Gastroesophageal sphincter (tissue), 3 donors: ENCODE measurements at regions not wholly inside any gene's neighbourhood (a gene's known extent, or its start where the extent isn't known, plus 50 kb on each side); places are given as distances from the start of the nearest gene placed in this dataset.

Experiments used
- POLR2AphosphoS5 ChIP-seq: sonication (generic); formaldehyde crosslinking; IDR thresholded peaks from one replicate; pipeline ENCODE4 v1.6.1; 2017; ENCODE audit warnings: antibody characterized with exemption
- TF ChIP-seq, protein P1 (sequence below), 4 experiments: fragments of 200-600 bp in 2 of 4; fragments of 450-650 bp in 2 of 4; sonication (generic) in 1 of 4; IDR thresholded peaks; one replicate each; pipeline ENCODE4 v1.5.1; 2017 to 2019; ENCODE audit warnings: antibody characterized with exemption in 4 of 4, mild to moderate bottlenecking in 2 of 4, moderate library complexity in 2 of 4

DNA sequence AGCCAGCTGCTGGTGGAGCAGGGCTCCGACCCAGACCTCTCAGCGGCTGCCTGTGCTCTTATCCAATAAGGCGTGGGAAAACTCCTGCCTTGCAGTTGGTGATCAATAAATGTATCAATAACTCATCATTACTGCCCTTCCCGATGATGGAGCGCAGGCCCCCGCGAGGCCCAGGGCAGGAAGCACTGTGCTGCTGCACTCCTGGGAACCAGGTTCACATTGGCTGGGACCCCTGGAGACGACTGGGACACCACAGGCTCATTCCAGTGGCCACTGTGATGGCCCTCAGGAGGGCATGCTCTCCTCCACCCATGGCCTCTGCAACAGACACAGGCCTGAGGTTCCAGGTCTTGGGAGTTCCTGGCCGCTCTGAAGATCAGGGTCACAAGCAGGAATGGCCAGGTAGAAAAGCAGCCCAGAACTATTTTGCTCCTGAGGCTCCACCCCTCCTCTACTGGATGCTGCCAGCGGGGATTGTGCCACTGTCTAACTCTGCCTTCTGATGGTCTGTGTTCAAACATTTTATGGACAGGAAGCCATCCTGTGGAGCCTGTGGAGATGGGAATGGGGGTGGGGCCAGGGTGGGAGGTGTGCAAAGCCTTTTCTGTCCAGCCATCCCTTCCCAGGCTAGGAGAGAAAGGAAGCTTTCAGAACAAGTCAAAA lies 287.4 kb upstream of the ZMIZ1 start:
- TF ChIP-seq, protein P1, sequence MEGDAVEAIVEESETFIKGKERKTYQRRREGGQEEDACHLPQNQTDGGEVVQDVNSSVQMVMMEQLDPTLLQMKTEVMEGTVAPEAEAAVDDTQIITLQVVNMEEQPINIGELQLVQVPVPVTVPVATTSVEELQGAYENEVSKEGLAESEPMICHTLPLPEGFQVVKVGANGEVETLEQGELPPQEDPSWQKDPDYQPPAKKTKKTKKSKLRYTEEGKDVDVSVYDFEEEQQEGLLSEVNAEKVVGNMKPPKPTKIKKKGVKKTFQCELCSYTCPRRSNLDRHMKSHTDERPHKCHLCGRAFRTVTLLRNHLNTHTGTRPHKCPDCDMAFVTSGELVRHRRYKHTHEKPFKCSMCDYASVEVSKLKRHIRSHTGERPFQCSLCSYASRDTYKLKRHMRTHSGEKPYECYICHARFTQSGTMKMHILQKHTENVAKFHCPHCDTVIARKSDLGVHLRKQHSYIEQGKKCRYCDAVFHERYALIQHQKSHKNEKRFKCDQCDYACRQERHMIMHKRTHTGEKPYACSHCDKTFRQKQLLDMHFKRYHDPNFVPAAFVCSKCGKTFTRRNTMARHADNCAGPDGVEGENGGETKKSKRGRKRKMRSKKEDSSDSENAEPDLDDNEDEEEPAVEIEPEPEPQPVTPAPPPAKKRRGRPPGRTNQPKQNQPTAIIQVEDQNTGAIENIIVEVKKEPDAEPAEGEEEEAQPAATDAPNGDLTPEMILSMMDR (IDR thresholded peaks at IDR 0.05): no peak
- TF ChIP-seq POLR2AphosphoS5: no peak
